H9 (cell line): ENCODE measurements at regions not wholly inside any gene's neighbourhood (a gene's known extent, or its start where the extent isn't known, plus 50 kb on each side); places are given as distances from the start of the nearest gene placed in this dataset.

Source experiments
- DNase-seq: peaks from one replicate; pipeline ENCODE4 v3.0.0-alpha.2; 2017
- H2AFZ ChIP-seq: one replicate; pipeline ENCODE4 v1.6.1; 2013; ENCODE audit warnings: mild to moderate bottlenecking, low read length, control low read depth, moderate library complexity
- H2AK5ac ChIP-seq: 2 replicates; pipeline ENCODE4 v1.6.1; 2013; ENCODE audit warnings: low read length, control low read depth, mixed read lengths; ENCODE audit not compliant: insufficient read length
- H2BK120ac ChIP-seq: one replicate; pipeline ENCODE4 v1.6.1; 2013; ENCODE audit warnings: low read depth, mild to moderate bottlenecking, low read length, control low read depth, inconsistent platforms; ENCODE audit not compliant: poor library complexity, severe bottlenecking
- H2BK12ac ChIP-seq: 2 replicates; pipeline ENCODE4 v1.6.1; 2013; ENCODE audit warnings: low read length, control low read depth, mixed read lengths, low read depth; ENCODE audit not compliant: insufficient read length
- H2BK15ac ChIP-seq: 2 replicates; pipeline ENCODE4 v1.6.1; 2013; ENCODE audit warnings: low read depth, low read length, control low read depth
- H2BK20ac ChIP-seq: one replicate; pipeline ENCODE4 v1.6.1; 2013; ENCODE audit warnings: low read depth, mild to moderate bottlenecking, low read length, control low read depth, inconsistent platforms; ENCODE audit not compliant: poor library complexity, severe bottlenecking
- H2BK5ac ChIP-seq: 2 replicates; pipeline ENCODE4 v1.6.1; 2013; ENCODE audit warnings: low read length, control low read depth, mixed read lengths; ENCODE audit not compliant: insufficient read length
- H3K14ac ChIP-seq: 2 replicates; pipeline ENCODE4 v1.6.1; 2013; ENCODE audit warnings: low read length, control low read depth; ENCODE audit not compliant: insufficient read depth
- H3K18ac ChIP-seq: 2 replicates; pipeline ENCODE4 v1.6.1; 2013; ENCODE audit warnings: low read depth, mild to moderate bottlenecking, mixed read lengths, low read length, control low read depth; ENCODE audit not compliant: insufficient read length
- H3K23ac ChIP-seq: 2 replicates; pipeline ENCODE4 v1.6.1; 2013; ENCODE audit warnings: low read length, control low read depth, mixed read lengths, low read depth; ENCODE audit not compliant: insufficient read length
- H3K23me2 ChIP-seq: 2 replicates; pipeline ENCODE4 v1.6.1; 2013; ENCODE audit warnings: low read depth, mild to moderate bottlenecking, mixed read lengths, low read length, control low read depth; ENCODE audit not compliant: insufficient read length, poor library complexity, severe bottlenecking
- H3K27ac ChIP-seq: 2 replicates; pipeline ENCODE4 v1.5.1; 2013; ENCODE audit warnings: low read length, control low read depth, mixed read lengths, low read depth; ENCODE audit not compliant: insufficient read length
- H3K27me3 ChIP-seq: 2 replicates; pipeline ENCODE4 v1.6.1; 2013; ENCODE audit warnings: low read length, control low read depth, inconsistent platforms; ENCODE audit not compliant: insufficient read depth
- H3K4ac ChIP-seq: 2 replicates; pipeline ENCODE4 v1.6.1; 2013; ENCODE audit warnings: low read depth, mild to moderate bottlenecking, control low read depth, inconsistent platforms, low read length, moderate library complexity
- H3K4me1 ChIP-seq: 2 replicates; pipeline ENCODE4 v1.6.1; 2013; ENCODE audit warnings: low read length, control low read depth, inconsistent platforms; ENCODE audit not compliant: insufficient read depth
- H3K4me2 ChIP-seq: 2 replicates; pipeline ENCODE4 v1.6.1; 2013; ENCODE audit warnings: low read length, control low read depth, mixed read lengths; ENCODE audit not compliant: insufficient read length, insufficient read depth
- H3K56ac ChIP-seq: 2 replicates; pipeline ENCODE4 v1.6.1; 2013; ENCODE audit warnings: low read depth, mild to moderate bottlenecking, mixed read lengths, low read length, control low read depth; ENCODE audit not compliant: insufficient read length
- H3K79me1 ChIP-seq: 2 replicates; pipeline ENCODE4 v1.6.1; 2013; ENCODE audit warnings: low read depth, mild to moderate bottlenecking, moderate library complexity, low read length, control low read depth, inconsistent platforms; ENCODE audit not compliant: insufficient read depth, poor library complexity, severe bottlenecking
- H3K79me2 ChIP-seq: 2 replicates; pipeline ENCODE4 v1.6.1; 2013; ENCODE audit warnings: low read length, control low read depth, inconsistent platforms; ENCODE audit not compliant: insufficient read depth
- H3K9ac ChIP-seq: 2 replicates; pipeline ENCODE4 v1.6.1; 2013; ENCODE audit warnings: low read length, control low read depth, mixed read lengths; ENCODE audit not compliant: insufficient read length; ENCODE audit errors: extremely low read depth
- H3K9me3 ChIP-seq: one replicate; pipeline ENCODE4 v1.6.1; 2013; ENCODE audit warnings: low read depth, low read length, inconsistent platforms; ENCODE audit not compliant: control insufficient read depth
- H3T11ph ChIP-seq: one replicate; pipeline ENCODE4 v1.6.1; 2013; ENCODE audit warnings: mild to moderate bottlenecking, low read length, control low read depth, inconsistent platforms
- H4K20me1 ChIP-seq: one replicate; pipeline ENCODE4 v1.6.1; 2013; ENCODE audit not compliant: control insufficient read depth, insufficient read length, insufficient read depth
- H4K5ac ChIP-seq: 2 replicates; pipeline ENCODE4 v1.6.1; 2013; ENCODE audit warnings: low read depth, mild to moderate bottlenecking, mixed read lengths, low read length, control low read depth; ENCODE audit not compliant: insufficient read length
- H4K8ac ChIP-seq: replicated peaks from 2 replicates; pipeline ENCODE4 v1.6.1; 2013; ENCODE audit warnings: low read length, control low read depth, mixed read lengths, low read depth; ENCODE audit not compliant: insufficient read length
- H4K91ac ChIP-seq: 2 replicates; pipeline ENCODE4 v1.6.1; 2013; ENCODE audit warnings: low read depth, mild to moderate bottlenecking, moderate library complexity, mixed read lengths, low read length, control low read depth; ENCODE audit not compliant: insufficient read length
- H3K27ac Mint-ChIP-seq, 3 experiments: 2 replicates in 2 of 3; 3 replicates in 1 of 3; pipeline ENCODE4 v1.8.0; 2020 to 2021; ENCODE audit warnings: mixed read lengths in 3 of 3, mild to moderate bottlenecking in 1 of 3, moderate library complexity in 1 of 3
- H3K27me3 Mint-ChIP-seq: 2 replicates; pipeline ENCODE4 v1.8.0; 2021; ENCODE audit warnings: low read depth, mild to moderate bottlenecking, moderate library complexity, mixed read lengths
- H3K36me3 Mint-ChIP-seq, 3 experiments: 2 replicates in 2 of 3; 3 replicates in 1 of 3; pipeline ENCODE4 v1.8.0; 2020 to 2021; ENCODE audit warnings: low read depth in 3 of 3, mixed read lengths in 3 of 3; ENCODE audit not compliant: insufficient read depth in 1 of 3
- H3K4me1 Mint-ChIP-seq, 2 experiments: 2 replicates each; pipeline ENCODE4 v1.8.0; 2020; ENCODE audit warnings: mixed read lengths in 2 of 2
- H3K4me3 Mint-ChIP-seq, 2 experiments: 2 replicates in 1 of 2; 3 replicates in 1 of 2; pipeline ENCODE4 v1.8.0; 2020 to 2021; ENCODE audit warnings: mild to moderate bottlenecking in 2 of 2, mixed read lengths in 2 of 2, moderate library complexity in 1 of 2
- H3K9me3 Mint-ChIP-seq, 2 experiments: 2 replicates in 1 of 2; 3 replicates in 1 of 2; pipeline ENCODE4 v1.8.0; 2020; ENCODE audit warnings: mild to moderate bottlenecking in 2 of 2, mixed read lengths in 2 of 2, moderate library complexity in 1 of 2
- WGBS: extraction: QIAGEN DNeasy Blood & Tissue Kit; methylation state at CpG from one replicate; pipeline ENCODE4 v1.1.7; 2013; ENCODE audit warnings: missing lambda C conversion rate, low lambda C conversion rate, mixed read lengths; ENCODE audit not compliant: insufficient read length; ENCODE audit errors: extremely low coverage; 5-methylcytosine and 5-hydroxymethylcytosine counted together
- TF ChIP-seq, protein P1 (sequence below): fragments of 200-600 bp; sonication (generic); conservative IDR thresholded peaks from 3 replicates; pipeline ENCODE4 v1.8.0; 2021; ENCODE audit warnings: antibody characterized with exemption, mild to moderate bottlenecking

DNA sequence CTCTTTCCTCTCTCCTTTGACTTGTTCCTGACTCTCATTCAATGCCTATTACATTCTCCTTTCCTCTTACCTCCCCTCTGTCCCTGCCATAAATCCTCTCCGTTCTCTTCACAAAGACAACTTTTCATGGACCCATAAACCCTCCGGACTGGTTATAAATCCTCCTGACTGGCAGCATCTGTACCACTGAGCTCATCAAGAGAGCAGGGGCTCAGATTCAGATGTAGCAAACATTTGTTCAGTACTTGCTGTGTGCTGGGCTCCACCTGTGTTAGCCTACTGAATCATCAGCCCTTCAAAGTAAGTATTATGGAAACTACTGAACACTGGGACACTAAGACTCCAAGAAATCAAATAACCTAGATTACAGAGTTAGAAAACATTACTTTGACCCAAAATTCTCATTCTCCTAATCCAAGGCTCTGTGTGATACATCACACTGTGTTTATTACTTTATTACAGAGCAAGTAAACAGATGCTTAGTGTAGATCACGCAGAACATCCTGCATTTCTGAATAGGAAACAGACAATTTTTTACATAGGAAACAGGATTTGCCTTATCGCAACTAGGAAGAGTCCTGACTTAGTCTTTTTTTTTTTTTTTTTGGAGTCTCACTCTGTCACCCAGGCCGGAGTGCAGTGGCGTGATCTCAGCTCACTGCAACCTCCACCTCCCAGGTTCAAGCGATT lies 108.6 kb upstream of the PDE1C start:
- H3K27me3 ChIP-seq: no peaks in the 10 kb centered on the region
- no peak overlapping the region for H3K18ac ChIP-seq
- no peak overlapping the region for H2AFZ ChIP-seq
- Mint-ChIP-seq H3K4me1 (peaks cover 7 to 8% of the 10 kb centered on the region in 2 experiments), H3K27ac (no peak overlapping the region), H3K27me3 (peaks cover 13% of the 10 kb centered on the region), H3K36me3 (no peaks in the 10 kb centered on the region; a peak in 1 of 7 replicates), H3K4me3 (no peak overlapping the region), H3K9me3 (peaks cover 0 to 4% of the 10 kb centered on the region in 2 experiments; a peak in 1 of 5 replicates)
- H3K23me2 ChIP-seq: no peaks in the 10 kb centered on the region
- H2BK12ac ChIP-seq: no peak overlapping the region
- no peak overlapping the region for H2BK20ac ChIP-seq
- H2BK120ac ChIP-seq: no peak overlapping the region
- no peaks in the 10 kb centered on the region for H3K9me3 ChIP-seq
- no peak overlapping the region for H3K4ac ChIP-seq
- no peaks in the 10 kb centered on the region for H3K4me1 ChIP-seq
- no peak overlapping the region for H3K56ac ChIP-seq
- H3K79me1 ChIP-seq: no peaks in the 10 kb centered on the region
- no peak overlapping the region for H3T11ph ChIP-seq
- H3K9ac ChIP-seq: no peak overlapping the region
- no peak overlapping the region for H2BK5ac ChIP-seq
- no peaks in the 10 kb centered on the region for H4K20me1 ChIP-seq
- H4K5ac ChIP-seq: no peak overlapping the region
- H2BK15ac ChIP-seq: no peak overlapping the region
- no peaks in the 10 kb centered on the region for H3K79me2 ChIP-seq
- H4K91ac ChIP-seq: no peak overlapping the region
- H4K8ac ChIP-seq: no peak overlapping the region
- H3K27ac ChIP-seq: no peak overlapping the region
- no CpG with 5 or more reads among the region's 7 CpGs for WGBS
- no peak for DNase-seq
- TF ChIP-seq, protein P1, sequence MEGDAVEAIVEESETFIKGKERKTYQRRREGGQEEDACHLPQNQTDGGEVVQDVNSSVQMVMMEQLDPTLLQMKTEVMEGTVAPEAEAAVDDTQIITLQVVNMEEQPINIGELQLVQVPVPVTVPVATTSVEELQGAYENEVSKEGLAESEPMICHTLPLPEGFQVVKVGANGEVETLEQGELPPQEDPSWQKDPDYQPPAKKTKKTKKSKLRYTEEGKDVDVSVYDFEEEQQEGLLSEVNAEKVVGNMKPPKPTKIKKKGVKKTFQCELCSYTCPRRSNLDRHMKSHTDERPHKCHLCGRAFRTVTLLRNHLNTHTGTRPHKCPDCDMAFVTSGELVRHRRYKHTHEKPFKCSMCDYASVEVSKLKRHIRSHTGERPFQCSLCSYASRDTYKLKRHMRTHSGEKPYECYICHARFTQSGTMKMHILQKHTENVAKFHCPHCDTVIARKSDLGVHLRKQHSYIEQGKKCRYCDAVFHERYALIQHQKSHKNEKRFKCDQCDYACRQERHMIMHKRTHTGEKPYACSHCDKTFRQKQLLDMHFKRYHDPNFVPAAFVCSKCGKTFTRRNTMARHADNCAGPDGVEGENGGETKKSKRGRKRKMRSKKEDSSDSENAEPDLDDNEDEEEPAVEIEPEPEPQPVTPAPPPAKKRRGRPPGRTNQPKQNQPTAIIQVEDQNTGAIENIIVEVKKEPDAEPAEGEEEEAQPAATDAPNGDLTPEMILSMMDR: no peak
- H3K4me2 ChIP-seq: no peak overlapping the region
- H3K14ac ChIP-seq: no peak overlapping the region
- H2AK5ac ChIP-seq: no peak overlapping the region
- no peak overlapping the region for H3K23ac ChIP-seq
